Activated CD4-positive, alpha-beta memory T cell treated with anti-CD3 and anti-CD28 coated beads for 36 hours (primary cell): ENCODE measurements at regions not wholly inside any gene's neighbourhood (a gene's known extent, or its start where the extent isn't known, plus 50 kb on each side); places are given as distances from the start of the nearest gene placed in this dataset.
"Not testable (repeated sequence)": the region's sequence is repeated elsewhere in the genome, so short reads cannot be mapped to it uniquely, and the experiment has no call there.

Source experiments
- CTCF ChIA-PET: fragments of 350-600 bp; sonication (Branson Sonifier 250); formaldehyde crosslinking; loops from one replicate; lab custom pipeline; 2021; ENCODE audit warnings: antibody characterized with exemption, inconsistent platforms; lab: Charles Lee
- POLR2A ChIA-PET: fragments of 350-600 bp; sonication (Branson Sonifier 250); formaldehyde crosslinking; loops from one replicate; lab custom pipeline; 2021; ENCODE audit warnings: antibody characterized with exemption; lab: Charles Lee
- DNase-seq: peaks from one replicate; pipeline ENCODE4 v3.0.0-alpha.2; 2020
- H3K27ac Mint-ChIP-seq: one replicate; pipeline ENCODE4 v1.8.0; 2021; ENCODE audit warnings: mixed read lengths
- H3K27me3 Mint-ChIP-seq: one replicate; pipeline ENCODE4 v1.8.0; 2021; ENCODE audit warnings: mixed read lengths
- H3K36me3 Mint-ChIP-seq: one replicate; pipeline ENCODE4 v1.8.0; 2021; ENCODE audit warnings: mixed read lengths
- H3K4me1 Mint-ChIP-seq: one replicate; pipeline ENCODE4 v1.8.0; 2021; ENCODE audit warnings: low read depth, mixed read lengths
- H3K4me3 Mint-ChIP-seq: one replicate; pipeline ENCODE4 v1.8.0; 2021; ENCODE audit warnings: mild to moderate bottlenecking, mixed read lengths
- H3K9me3 Mint-ChIP-seq: one replicate; pipeline ENCODE4 v1.8.0; 2021; ENCODE audit warnings: mixed read lengths
- intact Hi-C: fragments of 100-400 bp; cut with micrococcal nuclease; formaldehyde crosslinking; loops from one replicate; pipeline ENCODE4 v1.15.1; 2023

GRCh38 chr18:60196836-60197606 is 175.6 kb downstream of the MC4R start:
- Mint-ChIP-seq H3K4me3 (no peak overlapping the region), H3K4me1 (no peaks in the 10 kb centered on the region), H3K9me3 (no peaks in the 10 kb centered on the region), H3K36me3 (no peaks in the 10 kb centered on the region), H3K27ac (no peak overlapping the region), H3K27me3 (no peaks in the 10 kb centered on the region)
- intact Hi-C loops: no loop called here
- ChIA-PET CTCF (no interaction called here), POLR2A (interaction anchor here (0.9 kb wide), 1 partner anchor 8 kb away, joined by 3 read pairs; no protein-coding TSS in a partner anchor)
- DNase-seq: no peak

- ChIA-PET POLR2A (no interaction called here), CTCF (no interaction called here)
- no peak for DNase-seq
- Mint-ChIP-seq H3K4me1 (no peaks in the 10 kb centered on the region), H3K4me3 (no peak overlapping the region), H3K27ac (no peak overlapping the region), H3K36me3 (no peaks in the 10 kb centered on the region), H3K9me3 (no peaks in the 10 kb centered on the region), H3K27me3 (no peaks in the 10 kb centered on the region)
- intact Hi-C loops: no loop called here
Observed at GRCh38 chr18:60193780-60194179, 178.8 kb downstream of the MC4R start.

- ChIA-PET CTCF (no interaction called here), POLR2A (no interaction called here)
- Mint-ChIP-seq H3K4me1 (no peaks in the 10 kb centered on the region), H3K36me3 (no peaks in the 10 kb centered on the region), H3K27me3 (no peaks in the 10 kb centered on the region), H3K9me3 (no peaks in the 10 kb centered on the region), H3K4me3 (no peak overlapping the region), H3K27ac (no peak overlapping the region)
- intact Hi-C loops: no loop called here
- no peak for DNase-seq
Observed at GRCh38 chr18:60191926-60192325, 180.6 kb downstream of the MC4R start.

- ChIA-PET POLR2A (interaction anchor here (1.1 kb wide), 1 partner anchor 8 kb away, joined by 3 read pairs; no protein-coding TSS in a partner anchor), CTCF (no interaction called here)
- H3K9me3 Mint-ChIP-seq: no peaks in the 10 kb centered on the region
- no peaks in the 10 kb centered on the region for H3K36me3 Mint-ChIP-seq
- H3K4me1 Mint-ChIP-seq: no peaks in the 10 kb centered on the region
- H3K27me3 Mint-ChIP-seq: no peaks in the 10 kb centered on the region
- intact Hi-C loops: no loop called here
- H3K4me3 Mint-ChIP-seq: no peak overlapping the region
- DNase-seq: no peak
- H3K27ac Mint-ChIP-seq: no peak overlapping the region
Observed at GRCh38 chr18:60189856-60190255, 182.7 kb downstream of the MC4R start.

- Mint-ChIP-seq H3K36me3 (no peaks in the 10 kb centered on the region), H3K4me1 (no peaks in the 10 kb centered on the region), H3K9me3 (no peaks in the 10 kb centered on the region), H3K27me3 (no peaks in the 10 kb centered on the region), H3K27ac (no peak overlapping the region), H3K4me3 (no peak overlapping the region)
- ChIA-PET POLR2A (interaction anchor here (1.1 kb wide), 1 partner anchor 9 kb away, joined by 3 read pairs; no protein-coding TSS in a partner anchor), CTCF (no interaction called here)
- intact Hi-C loops: no loop called here
- no peak for DNase-seq
Observed at GRCh38 chr18:60188958-60189357, 183.6 kb downstream of the MC4R start.

GRCh38 chr18:60182223-60182622 is 190.4 kb downstream of the MC4R start:
- intact Hi-C loops: no loop called here
- no peaks in the 10 kb centered on the region for H3K36me3 Mint-ChIP-seq
- H3K27ac Mint-ChIP-seq: no peak overlapping the region
- H3K27me3 Mint-ChIP-seq: no peaks in the 10 kb centered on the region
- no peaks in the 10 kb centered on the region for H3K4me1 Mint-ChIP-seq
- CTCF ChIA-PET: no interaction called here
- H3K9me3 Mint-ChIP-seq: no peaks in the 10 kb centered on the region
- H3K4me3 Mint-ChIP-seq: no peak overlapping the region
- DNase-seq: no peak
- POLR2A ChIA-PET: no interaction called here

- Mint-ChIP-seq H3K36me3 (no peaks in the 10 kb centered on the region), H3K4me3 (no peak overlapping the region), H3K27me3 (no peaks in the 10 kb centered on the region), H3K4me1 (no peaks in the 10 kb centered on the region), H3K9me3 (no peaks in the 10 kb centered on the region), H3K27ac (no peak overlapping the region)
- POLR2A ChIA-PET: no interaction called here
- CTCF ChIA-PET: no interaction called here
- intact Hi-C loops: no loop called here
- DNase-seq: no peak
Observed at GRCh38 chr18:60180671-60181070, 191.9 kb downstream of the MC4R start.

- H3K27me3 Mint-ChIP-seq, CTCF ChIA-PET, H3K4me3 Mint-ChIP-seq: not testable (repeated sequence)
Observed at GRCh38 chr18:60178224-60178623, 194.4 kb downstream of the MC4R start.

GRCh38 chr18:60176259-60176658 is 196.3 kb downstream of the MC4R start:
- no peak for DNase-seq
- no peaks in the 10 kb centered on the region for H3K9me3 Mint-ChIP-seq
- H3K36me3 Mint-ChIP-seq: no peaks in the 10 kb centered on the region
- no peaks in the 10 kb centered on the region for H3K4me1 Mint-ChIP-seq
- ChIA-PET POLR2A (no interaction called here), CTCF (no interaction called here)
- H3K27me3 Mint-ChIP-seq: no peaks in the 10 kb centered on the region
- H3K27ac Mint-ChIP-seq: no peak overlapping the region
- intact Hi-C loops: no loop called here
- H3K4me3 Mint-ChIP-seq: no peak overlapping the region

More at GRCh38 chr18:60178224-60178623, 194.4 kb downstream of the MC4R start:
- H3K4me1 Mint-ChIP-seq, POLR2A ChIA-PET, DNase-seq, intact Hi-C loops, H3K27ac Mint-ChIP-seq, H3K36me3 Mint-ChIP-seq, H3K9me3 Mint-ChIP-seq: not testable (repeated sequence)

- Mint-ChIP-seq H3K27ac (no peak overlapping the region), H3K4me1 (no peaks in the 10 kb centered on the region), H3K4me3 (no peak overlapping the region), H3K9me3 (no peaks in the 10 kb centered on the region), H3K36me3 (no peaks in the 10 kb centered on the region), H3K27me3 (no peaks in the 10 kb centered on the region)
- ChIA-PET POLR2A (no interaction called here), CTCF (no interaction called here)
- intact Hi-C loops: no loop called here
- no peak for DNase-seq
Observed at GRCh38 chr18:60174832-60175231, 197.7 kb downstream of the MC4R start.

GRCh38 chr18:60172030-60172429 is 200.5 kb downstream of the MC4R start:
- POLR2A ChIA-PET: no interaction called here
- CTCF ChIA-PET: no interaction called here

GRCh38 chr18:60163622-60164021 is 209.0 kb downstream of the MC4R start:
- no peak for DNase-seq
- H3K27ac Mint-ChIP-seq: no peak overlapping the region
- no peaks in the 10 kb centered on the region for H3K9me3 Mint-ChIP-seq
- intact Hi-C loops: no loop called here
- no peaks in the 10 kb centered on the region for H3K27me3 Mint-ChIP-seq
- CTCF ChIA-PET: no interaction called here
- no peaks in the 10 kb centered on the region for H3K4me1 Mint-ChIP-seq
- no peaks in the 10 kb centered on the region for H3K36me3 Mint-ChIP-seq
- POLR2A ChIA-PET: no interaction called here
- H3K4me3 Mint-ChIP-seq: no peak overlapping the region

More at GRCh38 chr18:60172030-60172429, 200.5 kb downstream of the MC4R start:
- Mint-ChIP-seq H3K9me3 (no peaks in the 10 kb centered on the region), H3K4me3 (no peak overlapping the region), H3K36me3 (no peaks in the 10 kb centered on the region), H3K4me1 (no peaks in the 10 kb centered on the region), H3K27me3 (no peaks in the 10 kb centered on the region), H3K27ac (no peak overlapping the region)
- no peak for DNase-seq
- intact Hi-C loops: no loop called here

- H3K4me3 Mint-ChIP-seq: no peak overlapping the region
Observed at GRCh38 chr18:60162388-60162787, 210.2 kb downstream of the MC4R start.

More at GRCh38 chr18:60162388-60162787, 210.2 kb downstream of the MC4R start:
- DNase-seq: no peak
- ChIA-PET POLR2A (no interaction called here), CTCF (no interaction called here)
- Mint-ChIP-seq H3K27me3 (no peaks in the 10 kb centered on the region), H3K36me3 (no peaks in the 10 kb centered on the region), H3K4me1 (no peaks in the 10 kb centered on the region), H3K27ac (no peak overlapping the region), H3K9me3 (no peaks in the 10 kb centered on the region)
- intact Hi-C loops: no loop called here
